Bronchial epithelial cell (primary cell): ENCODE measurements at regions not wholly inside any gene's neighbourhood (a gene's known extent, or its start where the extent isn't known, plus 50 kb on each side); places are given as distances from the start of the nearest gene placed in this dataset.

Experiments used
- DNase-seq: peaks from one replicate; pipeline ENCODE4 v3.0.0-alpha.2; 2010; ENCODE audit warnings: low read depth
- FAIRE-seq: peaks from 2 replicates; lab custom pipeline; 2011; peaks lifted over from hg19 to GRCh38; lab: Jason Lieb, UNC
- H3K27me3 ChIP-seq: 2 replicates; pipeline ENCODE4 v1.5.1; 2011; ENCODE audit warnings: low read length; ENCODE audit not compliant: control insufficient read depth, insufficient read depth
- H3K36me3 ChIP-seq: 2 replicates; pipeline ENCODE4 v1.5.1; 2011; ENCODE audit warnings: low read length; ENCODE audit not compliant: control insufficient read depth, insufficient read depth
- H3K4me3 ChIP-seq: 2 replicates; pipeline ENCODE4 v1.5.1; 2011; ENCODE audit warnings: mild to moderate bottlenecking, low read depth, low read length, control low read depth
- CTCF ChIP-seq: IDR thresholded peaks from 2 replicates; pipeline ENCODE4 v1.5.1; 2011; ENCODE audit warnings: mild to moderate bottlenecking, moderate library complexity, low read length, control low read depth, inconsistent platforms; ENCODE audit not compliant: insufficient read depth, severe bottlenecking

GRCh38 chr9:93820667-93821306, 134.4 kb downstream of the BARX1 start:
- no peak for TF ChIP-seq CTCF
- Histone ChIP-seq H3K36me3 (no peaks in the 10 kb centered on the region), H3K4me3 (no peak overlapping the region), H3K27me3 (no peaks in the 10 kb centered on the region)
- DNase-seq (no peak), FAIRE-seq (no peak)

- no peaks in the 10 kb centered on the region for H3K36me3 ChIP-seq
- no peaks in the 10 kb centered on the region for H3K27me3 ChIP-seq
- FAIRE-seq, result no peak
- DNase-seq, result no peak
- no peak overlapping the region for H3K4me3 ChIP-seq
- TF ChIP-seq CTCF, result no peak
Measured at GRCh38 chr9:93819905-93820304, 135.2 kb downstream of the BARX1 start.

- H3K36me3 ChIP-seq, result no peaks in the 10 kb centered on the region
- TF ChIP-seq CTCF, result no peak
- H3K4me3 ChIP-seq, result no peak overlapping the region
- DNase-seq (no peak), FAIRE-seq (no peak)
- H3K27me3 ChIP-seq, result peaks cover 2% of the 10 kb centered on the region
Measured at GRCh38 chr9:93818827-93819472, 136.2 kb downstream of the BARX1 start.

DNA sequence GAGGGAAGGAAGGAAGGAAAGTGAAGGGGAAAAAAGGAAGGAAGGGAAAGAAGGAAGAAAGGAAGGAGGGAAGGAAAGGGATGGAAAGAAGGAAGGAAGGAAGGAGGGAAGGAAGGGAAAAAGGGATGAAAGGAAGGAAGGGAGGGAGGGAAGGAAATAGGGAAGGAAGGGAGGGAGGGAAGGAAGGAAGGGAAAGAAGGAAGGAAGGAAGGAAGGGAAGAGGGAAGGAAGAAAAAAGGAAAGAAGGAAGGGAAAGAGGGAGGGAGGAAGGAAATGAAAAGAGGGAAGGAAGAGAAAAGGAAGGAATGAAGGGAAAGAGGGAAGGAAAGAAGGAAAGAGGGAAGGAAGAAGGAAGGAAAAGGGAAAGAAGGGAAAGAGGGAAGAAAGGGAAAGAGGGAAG, 136.9 kb downstream of the BARX1 start:
- Histone ChIP-seq H3K27me3 (peaks cover 2% of the 10 kb centered on the region), H3K4me3 (no peak overlapping the region), H3K36me3 (no peaks in the 10 kb centered on the region)
- DNase-seq, result no peak
- no peak for FAIRE-seq
- no peak for TF ChIP-seq CTCF

GRCh38 chr9:93815677-93816076, 139.5 kb downstream of the BARX1 start:
- no peak for FAIRE-seq
- Histone ChIP-seq H3K36me3 (no peaks in the 10 kb centered on the region), H3K4me3 (no peak overlapping the region), H3K27me3 (peaks cover 2% of the 10 kb centered on the region)
- no peak for TF ChIP-seq CTCF
- DNase-seq, result no peak
